ENCODE measurements at regions not wholly inside any gene's neighbourhood (a gene's known extent, or its start where the extent isn't known, plus 50 kb on each side); places are given as distances from the start of the nearest gene placed in this dataset.

DNA sequence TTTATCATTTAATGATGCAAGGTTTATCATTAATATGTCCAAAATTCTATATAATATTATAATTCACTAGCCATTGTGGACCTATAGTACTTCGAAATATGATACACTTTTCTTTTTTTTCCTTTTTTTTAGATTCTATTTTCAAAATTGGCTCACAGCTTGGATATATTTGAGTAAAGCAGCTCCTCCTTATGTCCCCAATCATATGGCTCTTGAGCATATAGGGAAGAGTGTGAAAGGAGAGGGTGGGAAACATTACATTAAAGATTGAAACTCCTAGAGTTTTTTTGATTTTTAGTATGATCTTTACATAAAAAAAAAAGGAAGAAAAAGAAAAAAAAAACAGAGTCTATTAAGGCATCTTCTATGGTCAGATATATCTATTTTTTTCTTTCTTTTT lies 457.9 kb downstream of the RIT2 start:
- no peak for DNase-seq (ENCODE audit: low read depth in 1 of 2, low spot score in 1 of 2)
- Histone ChIP-seq H3K27ac (no peak overlapping the region), H3K9me3 (ENCODE audit: low read depth) (no peaks in the 10 kb centered on the region), H3K36me3 (no peaks in the 10 kb centered on the region), H3K27me3 (no peaks in the 10 kb centered on the region), H3K4me1 (ENCODE audit: low read depth) (no peaks in the 10 kb centered on the region), H3K4me3 (no peak overlapping the region)
- TF ChIP-seq, protein P1, sequence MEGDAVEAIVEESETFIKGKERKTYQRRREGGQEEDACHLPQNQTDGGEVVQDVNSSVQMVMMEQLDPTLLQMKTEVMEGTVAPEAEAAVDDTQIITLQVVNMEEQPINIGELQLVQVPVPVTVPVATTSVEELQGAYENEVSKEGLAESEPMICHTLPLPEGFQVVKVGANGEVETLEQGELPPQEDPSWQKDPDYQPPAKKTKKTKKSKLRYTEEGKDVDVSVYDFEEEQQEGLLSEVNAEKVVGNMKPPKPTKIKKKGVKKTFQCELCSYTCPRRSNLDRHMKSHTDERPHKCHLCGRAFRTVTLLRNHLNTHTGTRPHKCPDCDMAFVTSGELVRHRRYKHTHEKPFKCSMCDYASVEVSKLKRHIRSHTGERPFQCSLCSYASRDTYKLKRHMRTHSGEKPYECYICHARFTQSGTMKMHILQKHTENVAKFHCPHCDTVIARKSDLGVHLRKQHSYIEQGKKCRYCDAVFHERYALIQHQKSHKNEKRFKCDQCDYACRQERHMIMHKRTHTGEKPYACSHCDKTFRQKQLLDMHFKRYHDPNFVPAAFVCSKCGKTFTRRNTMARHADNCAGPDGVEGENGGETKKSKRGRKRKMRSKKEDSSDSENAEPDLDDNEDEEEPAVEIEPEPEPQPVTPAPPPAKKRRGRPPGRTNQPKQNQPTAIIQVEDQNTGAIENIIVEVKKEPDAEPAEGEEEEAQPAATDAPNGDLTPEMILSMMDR (IDR thresholded peaks at IDR 0.05; ENCODE audit: low read depth, low read length): no peak

DNA sequence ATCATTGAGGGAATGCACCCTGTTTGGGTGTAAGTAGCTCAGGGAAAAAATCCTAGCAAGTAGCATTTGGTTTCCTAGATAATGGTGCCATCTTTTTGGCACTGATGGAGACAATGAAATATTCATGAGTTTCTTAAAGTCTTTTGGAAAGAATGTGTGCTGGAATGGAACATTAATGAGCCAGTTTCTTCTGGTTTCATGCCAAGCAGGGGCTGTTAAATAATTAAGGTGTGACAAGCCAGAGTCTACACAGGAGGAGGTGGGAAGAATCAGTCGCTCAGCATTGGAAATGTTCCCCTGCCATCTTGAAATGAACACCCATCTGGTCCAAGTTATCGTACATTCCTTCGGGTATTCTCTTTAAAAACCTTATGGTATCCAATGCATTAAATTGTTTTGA lies 457.3 kb downstream of the RIT2 start:
- no peaks in the 10 kb centered on the region for H3K27me3 ChIP-seq
- TF ChIP-seq, protein P1 (IDR thresholded peaks at IDR 0.05; ENCODE audit: low read depth, low read length): no peak
- no peaks in the 10 kb centered on the region for H3K9me3 ChIP-seq (ENCODE audit: low read depth)

GRCh38 chr18:42659187-42659586 lies 456.3 kb downstream of the RIT2 start:
- Histone ChIP-seq H3K27me3 (no peaks in the 10 kb centered on the region), H3K4me3 (no peak overlapping the region), H3K36me3 (no peaks in the 10 kb centered on the region), H3K27ac (no peak overlapping the region), H3K9me3 (ENCODE audit: low read depth) (no peaks in the 10 kb centered on the region), H3K4me1 (ENCODE audit: low read depth) (no peaks in the 10 kb centered on the region)
- DNase-seq (ENCODE audit: low read depth in 1 of 2, low spot score in 1 of 2): no peak
- TF ChIP-seq, protein P1 (IDR thresholded peaks at IDR 0.05; ENCODE audit: low read depth, low read length): no peak

More for the DNA sequence above, 457.3 kb downstream of the RIT2 start:
- Histone ChIP-seq H3K4me3 (no peak overlapping the region), H3K4me1 (ENCODE audit: low read depth) (no peaks in the 10 kb centered on the region), H3K27ac (no peak overlapping the region), H3K36me3 (no peaks in the 10 kb centered on the region)
- no peak for DNase-seq (ENCODE audit: low read depth in 1 of 2, low spot score in 1 of 2)

GRCh38 chr18:42670860-42671259 lies 444.6 kb downstream of the RIT2 start:
- no peak for DNase-seq (ENCODE audit: low read depth in 1 of 2, low spot score in 1 of 2)
- TF ChIP-seq, protein P1 (IDR thresholded peaks at IDR 0.05; ENCODE audit: low read depth, low read length): no peak
- Histone ChIP-seq H3K9me3 (ENCODE audit: low read depth) (no peaks in the 10 kb centered on the region), H3K27me3 (no peaks in the 10 kb centered on the region), H3K27ac (no peak overlapping the region), H3K36me3 (no peaks in the 10 kb centered on the region), H3K4me3 (no peak overlapping the region), H3K4me1 (ENCODE audit: low read depth) (no peaks in the 10 kb centered on the region)

DNA sequence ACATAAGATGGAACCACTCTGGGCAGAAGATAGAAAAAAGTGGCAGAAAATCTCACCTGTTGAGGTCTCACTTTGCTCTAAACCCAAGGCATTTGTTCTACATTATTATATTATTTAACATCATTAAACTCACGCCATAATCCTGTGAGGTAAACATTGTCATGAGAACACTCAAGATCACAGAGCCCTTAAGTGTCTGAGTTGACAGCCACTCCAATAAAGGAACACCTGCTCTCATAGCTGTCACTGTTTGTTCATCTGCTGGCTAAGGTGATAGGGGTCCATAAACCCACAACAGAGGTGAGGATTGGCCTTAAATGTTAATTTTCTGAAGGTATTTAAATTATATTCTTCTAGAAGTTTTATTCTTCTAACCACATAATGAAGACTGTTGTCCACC lies 439.7 kb downstream of the RIT2 start:
- Histone ChIP-seq H3K36me3 (no peaks in the 10 kb centered on the region), H3K27ac (no peak overlapping the region), H3K4me1 (ENCODE audit: low read depth) (no peaks in the 10 kb centered on the region), H3K27me3 (no peaks in the 10 kb centered on the region), H3K4me3 (no peak overlapping the region), H3K9me3 (ENCODE audit: low read depth) (no peaks in the 10 kb centered on the region)
- TF ChIP-seq, protein P1 (IDR thresholded peaks at IDR 0.05; ENCODE audit: low read depth, low read length): no peak
- no peak for DNase-seq (ENCODE audit: low read depth in 1 of 2, low spot score in 1 of 2)

GRCh38 chr18:42683094-42683493 lies 432.4 kb downstream of the RIT2 start:
- TF ChIP-seq, protein P1 (IDR thresholded peaks at IDR 0.05; ENCODE audit: low read depth, low read length): no peak
- H3K27ac ChIP-seq: no peak overlapping the region
- H3K4me1 ChIP-seq (ENCODE audit: low read depth): no peaks in the 10 kb centered on the region
- no peak overlapping the region for H3K4me3 ChIP-seq
- no peaks in the 10 kb centered on the region for H3K27me3 ChIP-seq
- H3K36me3 ChIP-seq: no peaks in the 10 kb centered on the region
- no peak for DNase-seq (ENCODE audit: low read depth in 1 of 2, low spot score in 1 of 2)
- H3K9me3 ChIP-seq (ENCODE audit: low read depth): no peaks in the 10 kb centered on the region

Data from cardiac muscle cell (in vitro differentiated cells and primary cell).